Stimulated activated CD8-positive, alpha-beta memory T cell treated with anti-CD3 and anti-CD28 coated beads, Interleukin-15, amount 100 ng/mL, for 48 hours (primary cell): ENCODE measurements at regions not wholly inside any gene's neighbourhood (a gene's known extent, or its start where the extent isn't known, plus 50 kb on each side); places are given as distances from the start of the nearest gene placed in this dataset.
A peak's percentile ranks its signal among the peaks of the same experiment; 100 is the strongest.

Experiments
- DNase-seq, 2 donors: peaks; one replicate each; pipeline ENCODE4 v3.0.0-alpha.2; 2020; ENCODE audit warnings: low read depth in 2 of 2

DNA sequence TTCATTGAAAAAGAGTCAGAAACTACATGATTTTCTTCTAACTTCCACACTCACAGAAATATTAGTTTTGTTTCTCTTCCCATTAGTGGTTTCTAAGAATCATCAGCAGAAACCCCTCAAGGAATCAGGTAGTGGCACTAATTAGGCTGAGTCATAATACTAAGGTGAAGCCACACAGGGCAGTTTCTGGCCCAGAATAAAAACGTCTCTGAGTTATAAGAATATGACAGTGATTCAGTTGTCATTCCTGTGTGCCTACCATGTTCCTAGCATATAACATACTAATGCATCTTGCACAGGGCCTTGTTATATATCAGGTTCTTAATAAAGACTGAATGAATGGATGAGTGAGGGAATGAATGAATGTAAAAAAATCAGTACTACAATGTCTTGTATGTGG lies 206.0 kb upstream of the PLEKHG7 start:
- DNase-seq = no peak

DNA sequence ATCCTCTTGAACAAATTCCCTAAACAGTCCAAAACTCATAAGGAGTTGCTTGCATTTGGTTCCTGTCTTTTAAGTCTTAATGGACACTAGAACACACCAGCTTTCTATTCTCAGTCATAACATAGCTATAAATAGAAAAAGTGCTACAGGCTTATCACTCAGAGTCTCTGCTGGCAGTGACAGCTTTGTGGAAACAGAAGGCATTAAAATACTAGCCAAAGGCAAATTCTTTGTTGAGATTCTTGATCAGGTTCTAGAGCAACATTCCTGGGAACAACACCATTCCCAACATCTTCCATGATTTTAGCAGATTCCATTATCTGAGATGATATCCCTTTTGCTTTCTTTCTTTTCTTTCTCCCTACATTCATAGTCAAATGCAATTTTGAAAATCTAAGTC lies 207.7 kb upstream of the PLEKHG7 start:
- no peak for DNase-seq

DNA sequence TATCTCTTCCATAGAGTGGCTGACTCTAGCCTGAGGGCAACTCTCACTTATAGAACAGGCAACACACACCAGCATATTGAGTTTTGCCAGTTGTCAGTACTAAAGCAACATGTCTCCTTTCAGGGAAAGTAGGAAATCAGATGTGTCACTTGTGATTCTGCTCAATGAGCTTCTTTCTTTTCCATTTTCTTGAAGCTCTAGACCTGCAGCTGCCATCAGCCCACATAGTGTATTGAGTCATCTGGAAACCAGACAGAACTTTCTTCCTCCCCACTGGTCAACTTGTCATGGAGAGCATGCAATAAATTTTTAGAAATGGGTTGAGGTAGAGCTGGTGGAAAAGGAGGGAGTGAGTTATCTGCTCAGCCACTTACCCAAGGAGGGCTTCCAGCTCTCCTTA lies 209.0 kb upstream of the PLEKHG7 start:
- no peak for DNase-seq

DNA sequence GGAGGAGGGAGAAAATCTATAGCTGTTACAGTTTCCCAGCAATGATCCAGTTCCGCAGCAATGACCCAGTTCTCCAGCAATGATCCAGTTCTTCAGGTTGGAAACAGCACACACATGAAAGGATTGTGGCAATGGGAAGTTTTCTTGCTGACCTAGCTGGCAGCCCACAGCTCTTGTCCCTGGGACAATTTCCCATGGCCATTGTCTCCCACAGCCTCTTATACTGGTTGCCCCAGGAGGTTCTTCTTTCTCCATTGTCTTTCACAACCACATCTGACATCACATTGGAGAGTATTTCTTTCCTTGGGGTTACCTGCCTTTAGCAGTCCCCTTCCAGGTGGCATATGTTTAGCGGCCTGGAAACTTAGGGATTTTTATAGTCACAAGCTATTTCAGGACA lies 209.8 kb upstream of the PLEKHG7 start:
- no peak for DNase-seq

DNA sequence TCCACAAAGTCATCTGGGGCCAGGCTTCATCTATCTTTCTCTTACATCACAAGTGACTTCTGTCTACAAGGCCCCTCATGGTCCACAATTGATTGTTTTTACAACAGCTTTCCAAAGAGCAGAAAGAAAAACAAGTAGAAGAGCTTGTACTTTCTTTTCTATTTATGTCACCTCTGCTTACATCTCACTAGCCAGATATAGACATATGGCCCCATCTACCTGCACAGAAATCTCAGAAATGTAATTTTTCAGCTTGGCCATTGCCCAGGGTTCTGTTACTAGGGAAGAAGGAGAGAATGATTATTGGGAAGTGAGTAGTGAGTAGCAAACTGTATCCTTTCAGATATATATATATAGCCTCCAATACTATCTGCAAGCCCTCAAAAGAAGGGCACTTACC lies 210.5 kb upstream of the PLEKHG7 start:
- DNase-seq = no peak

- DNase-seq = no peak
Observed at GRCh38 chr12:92489781-92490180, 213.0 kb upstream of the PLEKHG7 start.

GRCh38 chr12:92488735-92489134 lies 214.1 kb upstream of the PLEKHG7 start:
- no peak for DNase-seq

GRCh38 chr12:92487138-92487485 lies 215.7 kb upstream of the PLEKHG7 start:
- DNase-seq = no peak

DNA sequence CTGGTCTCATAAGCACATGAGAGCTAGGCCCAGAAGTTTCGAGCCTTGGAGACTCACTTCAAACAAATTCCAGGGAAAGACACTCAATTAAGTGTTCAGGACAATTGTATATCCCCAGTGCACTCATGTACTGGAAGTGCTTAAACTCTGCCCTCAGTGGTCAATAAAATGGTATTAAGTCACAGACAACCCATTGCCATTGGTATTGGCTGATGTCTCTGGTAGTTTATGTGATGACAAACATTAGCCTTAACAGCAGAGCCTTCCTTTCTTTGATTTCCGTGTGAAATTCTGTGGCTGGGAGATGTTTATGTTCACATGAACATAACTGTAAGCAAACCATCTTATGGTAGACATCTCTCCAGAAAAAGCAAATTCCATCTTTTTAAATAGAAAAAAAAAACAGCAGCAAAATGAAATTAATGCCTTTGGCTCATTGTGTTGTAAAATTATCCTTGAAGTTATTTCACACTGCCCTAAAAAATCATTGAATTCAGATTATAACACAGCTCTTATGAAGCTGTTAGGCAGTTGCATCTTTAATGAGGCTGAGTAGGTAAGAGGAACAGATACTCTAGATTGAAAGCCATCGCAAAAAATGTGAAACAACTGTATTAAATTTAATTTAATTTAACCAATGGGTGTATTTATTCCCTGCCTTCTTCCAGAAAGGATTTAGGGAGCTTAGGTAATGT lies 216.2 kb upstream of the PLEKHG7 start:
- DNase-seq = no peak

GRCh38 chr12:92485351-92486348 lies 217.1 kb upstream of the PLEKHG7 start:
- DNase-seq = no peak

- DNase-seq = no peak
Observed at GRCh38 chr12:92482599-92482998, 220.2 kb upstream of the PLEKHG7 start.

GRCh38 chr12:92481066-92481465 lies 221.7 kb upstream of the PLEKHG7 start:
- no peak for DNase-seq

DNA sequence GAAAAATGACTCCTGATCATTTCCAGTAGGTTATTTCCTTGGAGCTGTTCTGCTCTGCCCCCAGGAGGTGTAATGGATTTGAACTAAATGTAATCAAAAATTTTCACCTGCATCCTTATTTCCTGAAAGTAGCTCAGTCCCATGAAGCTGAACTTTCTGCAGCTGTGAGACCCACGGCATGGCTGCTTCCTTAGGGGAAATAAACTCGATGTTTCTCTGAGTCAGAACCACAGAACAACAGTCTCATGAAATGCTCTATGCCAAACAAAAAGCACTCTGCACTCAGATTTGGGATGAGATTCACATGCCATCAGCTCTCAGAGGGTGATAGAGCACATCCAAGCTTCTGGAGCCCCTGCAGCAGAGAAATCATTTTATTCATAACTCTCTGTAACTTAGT lies 224.1 kb upstream of the PLEKHG7 start:
- DNase-seq = no peak

DNA sequence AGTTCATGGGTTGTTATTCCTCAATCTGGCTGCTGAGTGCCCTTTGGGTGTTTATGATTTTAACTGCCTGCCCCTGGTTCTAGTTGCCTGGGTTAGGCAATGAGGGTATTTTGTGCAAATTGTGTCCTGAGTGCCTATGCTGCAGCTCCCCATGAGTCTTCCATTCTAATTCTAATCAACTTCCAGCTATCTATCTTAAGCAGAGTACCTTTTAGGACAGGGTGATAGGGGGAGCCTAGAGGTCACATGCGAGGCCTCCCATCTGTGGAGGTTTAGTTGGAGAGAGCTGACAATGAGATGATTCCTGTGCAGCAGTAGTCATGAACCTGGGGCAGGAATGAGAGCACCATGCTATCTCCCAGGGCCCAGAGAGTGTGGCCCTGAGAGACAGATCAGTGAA lies 225.9 kb upstream of the PLEKHG7 start:
- no peak for DNase-seq

- no peak for DNase-seq
Observed at GRCh38 chr12:92473564-92473963, 229.2 kb upstream of the PLEKHG7 start.

- DNase-seq = no peak
Observed at GRCh38 chr12:92472201-92472600, 230.6 kb upstream of the PLEKHG7 start.

DNA sequence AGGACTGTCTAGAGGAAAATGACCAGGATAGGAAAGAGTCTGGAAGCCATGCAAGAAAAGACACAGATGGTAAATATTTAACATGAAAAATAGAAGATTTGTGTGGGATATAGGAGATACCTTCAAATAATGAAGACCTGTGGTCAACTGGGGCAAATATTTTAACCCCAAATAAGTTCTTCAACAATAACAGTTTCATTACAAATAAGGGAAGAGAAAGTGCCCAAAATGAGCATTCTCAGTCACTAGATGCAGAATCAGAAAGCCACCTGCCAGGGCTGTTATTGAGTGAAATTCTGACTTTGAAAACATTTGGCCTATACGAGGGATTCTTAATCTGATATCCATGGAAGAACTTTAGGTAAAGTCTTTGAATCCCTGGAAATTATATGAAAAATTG lies 231.2 kb upstream of the PLEKHG7 start:
- no peak for DNase-seq

GRCh38 chr12:92470608-92471021 lies 232.2 kb upstream of the PLEKHG7 start:
- DNase-seq = peak in 1 of 2 donors; percentile 27

GRCh38 chr12:92469837-92470236 lies 233.0 kb upstream of the PLEKHG7 start:
- DNase-seq = no peak

- no peak for DNase-seq
Observed at GRCh38 chr12:92468358-92469020, 234.3 kb upstream of the PLEKHG7 start.

DNA sequence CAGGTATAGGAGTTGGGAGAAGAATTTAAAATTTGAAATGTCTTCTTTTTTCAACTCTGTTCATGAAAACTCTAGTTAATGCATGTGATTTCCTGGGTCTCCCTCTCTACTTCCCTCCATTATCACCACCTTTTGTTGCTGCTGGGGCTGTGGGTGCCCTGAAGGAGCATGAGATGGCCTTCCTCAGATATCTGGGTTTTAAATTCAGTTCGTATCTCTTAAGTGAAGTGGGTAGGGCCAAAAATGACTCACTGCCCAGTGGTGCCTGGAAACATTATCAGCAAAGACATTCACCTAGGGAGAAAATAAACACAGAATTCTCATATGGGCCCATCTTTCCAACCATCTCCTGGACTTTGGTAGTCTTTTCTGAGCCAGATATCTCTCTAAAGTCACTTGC lies 234.9 kb upstream of the PLEKHG7 start:
- no peak for DNase-seq
